ENCODE measurements at regions not wholly inside any gene's neighbourhood (a gene's known extent, or its start where the extent isn't known, plus 50 kb on each side); places are given as distances from the start of the nearest gene placed in this dataset.

- no peak for DNase-seq
These were observed 66.4 kb upstream of the MPHOSPH6 start for GRCh38 chr16:82236415-82236814.

- DNase-seq = no peak
These were observed 62.8 kb upstream of the MPHOSPH6 start for GRCh38 chr16:82232806-82233205.

GRCh38 chr16:82231008-82231787 is 61.2 kb upstream of the MPHOSPH6 start:
- DNase-seq = no peak

- peak; percentile 79 for DNase-seq
These were observed 60.0 kb upstream of the MPHOSPH6 start for GRCh38 chr16:82229800-82230619.

GRCh38 chr16:82226327-82226726 is 56.3 kb upstream of the MPHOSPH6 start:
- DNase-seq = no peak

- DNase-seq = no peak
These were observed 54.8 kb upstream of the MPHOSPH6 start for GRCh38 chr16:82224821-82225220.

- DNase-seq = no peak
These were observed 50.5 kb upstream of the MPHOSPH6 start for GRCh38 chr16:82220541-82220940.

Data from tongue (tissue), 1 donor.